ENCODE measurements at regions not wholly inside any gene's neighbourhood (a gene's known extent, or its start where the extent isn't known, plus 50 kb on each side); places are given as distances from the start of the nearest gene placed in this dataset.

- TF ChIP-seq, protein P1, sequence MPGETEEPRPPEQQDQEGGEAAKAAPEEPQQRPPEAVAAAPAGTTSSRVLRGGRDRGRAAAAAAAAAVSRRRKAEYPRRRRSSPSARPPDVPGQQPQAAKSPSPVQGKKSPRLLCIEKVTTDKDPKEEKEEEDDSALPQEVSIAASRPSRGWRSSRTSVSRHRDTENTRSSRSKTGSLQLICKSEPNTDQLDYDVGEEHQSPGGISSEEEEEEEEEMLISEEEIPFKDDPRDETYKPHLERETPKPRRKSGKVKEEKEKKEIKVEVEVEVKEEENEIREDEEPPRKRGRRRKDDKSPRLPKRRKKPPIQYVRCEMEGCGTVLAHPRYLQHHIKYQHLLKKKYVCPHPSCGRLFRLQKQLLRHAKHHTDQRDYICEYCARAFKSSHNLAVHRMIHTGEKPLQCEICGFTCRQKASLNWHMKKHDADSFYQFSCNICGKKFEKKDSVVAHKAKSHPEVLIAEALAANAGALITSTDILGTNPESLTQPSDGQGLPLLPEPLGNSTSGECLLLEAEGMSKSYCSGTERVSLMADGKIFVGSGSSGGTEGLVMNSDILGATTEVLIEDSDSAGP (CRISPR knock-in tag; IDR thresholded peaks at IDR 0.05), result no peak
- TF ChIP-seq ETV5 (CRISPR knock-in tag; IDR thresholded peaks at IDR 0.05; ENCODE audit: low read depth), result no peak
- TF ChIP-seq KDM1A (IDR thresholded peaks at IDR 0.05), result peak in 1 of 2 experiments; percentile 10; a peak in 1 of 4 replicates
- no peak for TF ChIP-seq ZNF79 (CRISPR knock-in tag; IDR thresholded peaks at IDR 0.05; ENCODE audit: low read depth)
- no peak for TF ChIP-seq CCAR2 (IDR thresholded peaks at IDR 0.05; ENCODE audit: low read depth, low read length)
- TF ChIP-seq SMAD1 (IDR thresholded peaks at IDR 0.05; ENCODE audit: low read depth, low read length, partially characterized antibody), result no peak
- no peak for TF ChIP-seq MCM7 (IDR thresholded peaks at IDR 0.05)
- peak; percentile 25; the same call in 1 of the 2 replicates for TF ChIP-seq CTBP1 (IDR thresholded peaks at IDR 0.05; ENCODE audit: borderline replicate concordance)
- TF ChIP-seq HNRNPK (IDR thresholded peaks at IDR 0.05; ENCODE audit: low read depth, low read length, poor library complexity, severe bottlenecking), result no peak
- no peak for TF ChIP-seq ZNF224 (CRISPR knock-in tag; IDR thresholded peaks at IDR 0.05)
Observed at GRCh38 chr21:29433366-29434059, 134.8 kb downstream of the BACH1 start (continued).

- 62% methylated on average over 7 of the region's 7 CpGs for WGBS (ENCODE audit: insufficient coverage, low coverage, missing lambda C conversion rate)
- no peak overlapping the region for H3K9ac ChIP-seq (ENCODE audit: insufficient read depth in 1 of 2, low read depth in 2 of 2, low read length in 2 of 2)
- no peak overlapping the region for H3K27ac ChIP-seq (ENCODE audit: extremely low read depth, low read depth, low read length)
- H3K9me3 ChIP-seq (replicated peaks; ENCODE audit: control insufficient read depth, insufficient read depth, low read depth, low read length), result no peaks in the 10 kb centered on the region
- DNase-seq (ENCODE audit: extremely low read depth in 1 of 4, low spot score in 3 of 4) (no peak), FAIRE-seq (no peak), ATAC-seq (no peak)
- in situ Hi-C loops (cut with MboI) (no loop called here), intact Hi-C loops (cut with micrococcal nuclease) (no loop called here)
- ChIA-PET POLR2A (no interaction called here), CTCF (ENCODE audit: low intra/inter-chr PET ratio) (no interaction called here)
- H3K79me2 ChIP-seq (ENCODE audit: control insufficient read depth, insufficient read depth, low read length), result no peaks in the 10 kb centered on the region
- H3K27me3 ChIP-seq (ENCODE audit: control insufficient read depth in 2 of 2, insufficient read depth in 2 of 2, low read length in 2 of 2), result no peaks in the 10 kb centered on the region
- TF ChIP-seq KDM1A (IDR thresholded peaks at IDR 0.05) (no peak), STAT5B (CRISPR knock-in tag; IDR thresholded peaks at IDR 0.05) (no peak), KDM2B (CRISPR knock-in tag; IDR thresholded peaks at IDR 0.05) (no peak), PYGO2 (tag; IDR thresholded peaks at IDR 0.05) (no peak)
- TF ChIP-seq, protein P2, sequence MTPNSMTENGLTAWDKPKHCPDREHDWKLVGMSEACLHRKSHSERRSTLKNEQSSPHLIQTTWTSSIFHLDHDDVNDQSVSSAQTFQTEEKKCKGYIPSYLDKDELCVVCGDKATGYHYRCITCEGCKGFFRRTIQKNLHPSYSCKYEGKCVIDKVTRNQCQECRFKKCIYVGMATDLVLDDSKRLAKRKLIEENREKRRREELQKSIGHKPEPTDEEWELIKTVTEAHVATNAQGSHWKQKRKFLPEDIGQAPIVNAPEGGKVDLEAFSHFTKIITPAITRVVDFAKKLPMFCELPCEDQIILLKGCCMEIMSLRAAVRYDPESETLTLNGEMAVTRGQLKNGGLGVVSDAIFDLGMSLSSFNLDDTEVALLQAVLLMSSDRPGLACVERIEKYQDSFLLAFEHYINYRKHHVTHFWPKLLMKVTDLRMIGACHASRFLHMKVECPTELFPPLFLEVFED (CRISPR knock-in tag; conservative IDR thresholded peaks at IDR 0.05), result no peak
- H3K4me2 ChIP-seq (ENCODE audit: insufficient read depth, low read length), result no peak overlapping the region
- no TSS peak for BruUV-seq (replicated peaks)
- H4K20me1 ChIP-seq (replicated peaks; ENCODE audit: control insufficient read depth, insufficient read depth, low read length), result no peaks in the 10 kb centered on the region
- H3K4me1 ChIP-seq (replicated peaks in 1 of 2; ENCODE audit: control insufficient read depth in 2 of 2, insufficient read depth in 2 of 2, low read length in 2 of 2), result 0 out of 5 replicates have a peak, but pooled peaks cover 0 to 9% of the 10 kb centered on the region in 2 experiments
- H2AFZ ChIP-seq (ENCODE audit: low read depth, low read length), result no peak overlapping the region
- no peak overlapping the region for H3K4me3 ChIP-seq
- H3K36me3 ChIP-seq (ENCODE audit: control insufficient read depth, insufficient read depth, low read length), result no peaks in the 10 kb centered on the region
- H3K9me1 ChIP-seq (ENCODE audit: control insufficient read depth, insufficient read depth, low read length), result no peaks in the 10 kb centered on the region
Observed at GRCh38 chr21:29434081-29434480, 135.4 kb downstream of the BACH1 start.
